GM20000 (cell line): ENCODE measurements at regions not wholly inside any gene's neighbourhood (a gene's known extent, or its start where the extent isn't known, plus 50 kb on each side); places are given as distances from the start of the nearest gene placed in this dataset.
"Not testable (repeated sequence)": the region's sequence is repeated elsewhere in the genome, so short reads cannot be mapped to it uniquely, and the experiment has no call there.

ENCODE experiments used
- DNase-seq: peaks from one replicate; pipeline ENCODE4 v3.0.0; 2012; ENCODE audit warnings: low spot score
- CTCF ChIP-seq: IDR thresholded peaks from 2 replicates; pipeline ENCODE4 v1.5.1; 2012; ENCODE audit warnings: mild to moderate bottlenecking, control low read depth; ENCODE audit errors: extremely low read depth, missing control alignments

GRCh38 chr5:44675296-44675695 lies 133.5 kb upstream of the MRPS30 start:
- no peak for DNase-seq
- no peak for TF ChIP-seq CTCF

DNA sequence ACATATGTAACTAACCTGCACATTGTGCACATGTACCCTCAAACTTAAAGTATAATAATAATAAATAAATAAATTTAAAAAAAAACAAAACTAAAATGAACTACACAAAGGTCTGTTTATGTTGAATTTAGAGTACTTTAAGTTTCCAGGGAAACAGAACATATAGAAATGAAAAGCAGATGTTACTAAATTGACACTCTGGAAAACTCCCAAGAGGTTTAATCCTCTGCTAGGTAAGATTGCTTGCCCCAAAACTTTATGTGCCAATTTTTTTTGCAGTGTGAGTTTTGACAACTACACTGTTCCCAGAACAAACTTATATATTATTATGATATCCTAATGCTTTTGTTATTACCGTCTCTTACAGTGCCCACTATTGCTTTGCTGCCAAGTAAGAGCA lies 134.3 kb upstream of the MRPS30 start:
- DNase-seq = no peak
- TF ChIP-seq CTCF = no peak

DNA sequence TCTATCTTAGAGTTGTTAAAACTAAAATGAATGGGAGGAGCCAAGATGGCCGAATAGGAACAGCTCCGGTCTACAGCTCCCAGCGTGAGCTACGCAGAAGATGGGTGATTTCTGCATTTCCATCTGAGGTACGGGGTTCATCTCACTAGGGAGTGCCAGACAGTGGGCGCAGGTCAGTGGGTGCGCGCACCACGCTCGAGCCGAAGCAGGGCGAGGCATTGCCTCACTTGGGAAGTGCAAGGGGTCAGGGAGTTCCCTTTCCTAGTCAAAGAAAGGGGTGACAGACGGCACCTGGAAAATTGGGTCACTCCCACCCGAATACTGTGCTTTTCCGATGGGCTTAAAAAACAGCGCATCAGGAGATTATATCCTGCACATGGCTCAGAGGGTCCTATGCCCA lies 140.3 kb upstream of the MRPS30 start:
- not testable (repeated sequence) for DNase-seq

GRCh38 chr5:44665101-44665701 lies 143.5 kb upstream of the MRPS30 start:
- no peak for TF ChIP-seq CTCF
- DNase-seq = no peak

DNA sequence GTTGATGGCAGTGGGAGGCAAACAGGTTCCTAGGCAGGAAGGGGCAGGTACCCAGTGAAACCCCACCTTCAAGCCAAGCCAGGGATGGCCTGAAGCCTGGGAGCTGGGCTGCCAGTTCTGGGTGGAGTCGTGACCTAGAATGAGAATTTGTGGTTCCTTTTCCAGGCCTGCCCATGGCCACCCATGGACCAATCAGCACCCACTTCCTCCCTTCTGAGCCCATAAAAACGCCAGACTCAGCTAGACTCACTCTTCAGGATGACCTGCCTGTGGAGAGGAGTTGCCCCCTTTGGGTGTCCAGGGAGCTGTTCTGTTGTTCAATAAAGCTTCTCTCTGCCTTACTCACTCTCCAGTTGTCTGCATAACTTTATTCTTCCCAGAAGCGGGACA lies 144.0 kb upstream of the MRPS30 start:
- no peak for DNase-seq
- TF ChIP-seq CTCF = no peak

GRCh38 chr5:44663991-44664710 lies 144.6 kb upstream of the MRPS30 start:
- TF ChIP-seq CTCF = no peak
- DNase-seq = no peak

- no peak for DNase-seq
Observed at GRCh38 chr5:44661851-44662250, 146.9 kb upstream of the MRPS30 start.

More at GRCh38 chr5:44661851-44662250, 146.9 kb upstream of the MRPS30 start:
- no peak for TF ChIP-seq CTCF
